Lower lobe of right lung (tissue), 2 donors: ENCODE measurements at regions not wholly inside any gene's neighbourhood (a gene's known extent, or its start where the extent isn't known, plus 50 kb on each side); places are given as distances from the start of the nearest gene placed in this dataset.

Experiments used
- ATAC-seq, 2 donors: fragments of 200-7000 bp; cut with Tn5 transposase; one replicate each; pipeline ENCODE4 v1.9.1; 2020 to 2022; ENCODE audit warnings: mild to moderate bottlenecking in 2 of 2, moderate library complexity in 2 of 2
- DNase-seq: peaks from one replicate; pipeline ENCODE4 v3.0.0-alpha.2; 2020
- H3K27ac ChIP-seq: fragments of 200-600 bp; one replicate; pipeline ENCODE4 v1.8.0; 2022
- H3K27me3 ChIP-seq: fragments of 200-600 bp; one replicate; pipeline ENCODE4 v1.8.0; 2022; ENCODE audit warnings: low read depth
- H3K36me3 ChIP-seq: fragments of 200-600 bp; one replicate; pipeline ENCODE4 v1.8.0; 2022; ENCODE audit warnings: mild to moderate bottlenecking
- H3K4me1 ChIP-seq: fragments of 200-600 bp; one replicate; pipeline ENCODE4 v1.8.0; 2022
- H3K4me3 ChIP-seq: fragments of 200-600 bp; one replicate; pipeline ENCODE4 v1.8.0; 2022; ENCODE audit warnings: mild to moderate bottlenecking
- H3K9me3 ChIP-seq: fragments of 200-600 bp; one replicate; pipeline ENCODE4 v1.8.0; 2022
- intact Hi-C: fragments of 100-400 bp; cut with DNase I; formaldehyde crosslinking; loops from one replicate; pipeline ENCODE4 v1.11.0; 2022
- TF ChIP-seq, protein P1 (sequence below): fragments of 200-600 bp; IDR thresholded peaks from one replicate; pipeline ENCODE4 v1.8.0; 2022; ENCODE audit warnings: antibody characterized with exemption, mild to moderate bottlenecking
- donor health status: DM: no; HTN: yes; CAD: no; lungs with severe emphysema.

GRCh38 chr11:26042113-26042512 is 289.8 kb upstream of the ANO3 start:
- ATAC-seq (no peak), DNase-seq (no peak)
- intact Hi-C loops = no loop called here
- TF ChIP-seq, protein P1, sequence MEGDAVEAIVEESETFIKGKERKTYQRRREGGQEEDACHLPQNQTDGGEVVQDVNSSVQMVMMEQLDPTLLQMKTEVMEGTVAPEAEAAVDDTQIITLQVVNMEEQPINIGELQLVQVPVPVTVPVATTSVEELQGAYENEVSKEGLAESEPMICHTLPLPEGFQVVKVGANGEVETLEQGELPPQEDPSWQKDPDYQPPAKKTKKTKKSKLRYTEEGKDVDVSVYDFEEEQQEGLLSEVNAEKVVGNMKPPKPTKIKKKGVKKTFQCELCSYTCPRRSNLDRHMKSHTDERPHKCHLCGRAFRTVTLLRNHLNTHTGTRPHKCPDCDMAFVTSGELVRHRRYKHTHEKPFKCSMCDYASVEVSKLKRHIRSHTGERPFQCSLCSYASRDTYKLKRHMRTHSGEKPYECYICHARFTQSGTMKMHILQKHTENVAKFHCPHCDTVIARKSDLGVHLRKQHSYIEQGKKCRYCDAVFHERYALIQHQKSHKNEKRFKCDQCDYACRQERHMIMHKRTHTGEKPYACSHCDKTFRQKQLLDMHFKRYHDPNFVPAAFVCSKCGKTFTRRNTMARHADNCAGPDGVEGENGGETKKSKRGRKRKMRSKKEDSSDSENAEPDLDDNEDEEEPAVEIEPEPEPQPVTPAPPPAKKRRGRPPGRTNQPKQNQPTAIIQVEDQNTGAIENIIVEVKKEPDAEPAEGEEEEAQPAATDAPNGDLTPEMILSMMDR = no peak
- Histone ChIP-seq H3K4me1 (no peaks in the 10 kb centered on the region), H3K9me3 (no peaks in the 10 kb centered on the region), H3K27ac (no peak overlapping the region), H3K27me3 (no peaks in the 10 kb centered on the region), H3K4me3 (no peak overlapping the region), H3K36me3 (no peaks in the 10 kb centered on the region)

DNA sequence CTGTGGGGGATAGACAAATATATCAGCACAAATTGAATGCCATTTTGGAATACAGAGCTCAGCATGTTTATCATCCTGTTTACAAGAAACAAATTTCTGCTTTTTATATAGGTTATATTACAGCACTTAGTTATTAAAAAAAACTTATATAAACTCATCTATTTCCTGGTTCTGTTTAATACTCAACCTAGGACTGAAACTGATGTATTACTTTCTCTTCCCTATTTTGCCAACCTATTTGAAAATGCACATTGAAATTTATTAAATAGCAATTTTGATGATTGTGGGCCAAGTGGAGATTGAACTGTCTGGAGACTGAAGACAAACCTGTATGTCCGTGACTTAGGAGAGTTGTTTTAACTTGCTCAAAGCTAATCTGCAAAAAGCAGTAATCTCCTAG is 288.3 kb upstream of the ANO3 start:
- Histone ChIP-seq H3K36me3 (no peaks in the 10 kb centered on the region), H3K27me3 (no peaks in the 10 kb centered on the region), H3K9me3 (no peaks in the 10 kb centered on the region), H3K27ac (no peak overlapping the region), H3K4me1 (no peaks in the 10 kb centered on the region), H3K4me3 (no peak overlapping the region)
- TF ChIP-seq, protein P1 = no peak
- DNase-seq (no peak), ATAC-seq (no peak)
- intact Hi-C loops = no loop called here

GRCh38 chr11:26044389-26044788 is 287.5 kb upstream of the ANO3 start:
- Histone ChIP-seq H3K4me1 (no peaks in the 10 kb centered on the region), H3K36me3 (no peaks in the 10 kb centered on the region), H3K27me3 (no peaks in the 10 kb centered on the region), H3K9me3 (no peaks in the 10 kb centered on the region), H3K4me3 (no peak overlapping the region), H3K27ac (no peak overlapping the region)
- DNase-seq (no peak), ATAC-seq (no peak)
- TF ChIP-seq, protein P1 = no peak
- intact Hi-C loops = no loop called here

- H3K27me3 ChIP-seq = no peaks in the 10 kb centered on the region
- H3K9me3 ChIP-seq = no peaks in the 10 kb centered on the region
- ATAC-seq (no peak), DNase-seq (no peak)
- no peak overlapping the region for H3K4me3 ChIP-seq
- TF ChIP-seq, protein P1 = no peak
- H3K36me3 ChIP-seq = no peaks in the 10 kb centered on the region
- H3K4me1 ChIP-seq = no peaks in the 10 kb centered on the region
- intact Hi-C loops = no loop called here
- H3K27ac ChIP-seq = no peak overlapping the region
Measured at GRCh38 chr11:26045082-26045481, 286.8 kb upstream of the ANO3 start.

- Histone ChIP-seq H3K9me3 (no peaks in the 10 kb centered on the region), H3K27me3 (no peaks in the 10 kb centered on the region), H3K4me1 (no peaks in the 10 kb centered on the region), H3K27ac (no peak overlapping the region), H3K36me3 (no peaks in the 10 kb centered on the region), H3K4me3 (no peak overlapping the region)
- intact Hi-C loops = no loop called here
- ATAC-seq = no peak
- TF ChIP-seq, protein P1 = no peak
- DNase-seq = no peak
Measured at GRCh38 chr11:26048271-26048670, 283.7 kb upstream of the ANO3 start.

DNA sequence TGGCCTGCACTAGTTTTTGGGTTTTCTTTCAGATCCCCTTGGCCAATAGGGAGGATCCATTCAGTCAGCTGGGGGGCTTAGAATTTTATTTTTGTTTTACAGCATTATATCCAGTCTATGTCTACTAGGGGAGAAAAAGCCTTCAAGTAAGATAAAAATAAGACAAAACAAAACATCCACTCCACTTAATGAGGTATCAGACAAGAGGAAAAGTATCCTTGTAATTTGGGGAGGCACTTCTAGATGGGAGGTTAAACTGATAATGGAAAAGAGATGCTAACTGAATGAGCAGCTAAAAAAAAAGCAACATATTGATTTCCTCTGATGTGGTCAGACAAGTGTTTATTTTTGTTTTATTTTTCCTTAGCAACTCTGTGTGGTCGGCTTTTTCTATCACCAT is 278.0 kb upstream of the ANO3 start:
- DNase-seq (no peak), ATAC-seq (no peak)
- Histone ChIP-seq H3K27me3 (no peaks in the 10 kb centered on the region), H3K36me3 (no peaks in the 10 kb centered on the region), H3K4me1 (no peaks in the 10 kb centered on the region), H3K9me3 (no peaks in the 10 kb centered on the region), H3K27ac (no peak overlapping the region), H3K4me3 (no peak overlapping the region)
- intact Hi-C loops = no loop called here
- TF ChIP-seq, protein P1 = no peak
